Right ventricle myocardium superior (tissue), 1 donor: ENCODE measurements at regions not wholly inside any gene's neighbourhood (a gene's known extent, or its start where the extent isn't known, plus 50 kb on each side); places are given as distances from the start of the nearest gene placed in this dataset.

Experiments used
- ATAC-seq: fragments of 200-7000 bp; cut with Tn5 transposase; one replicate; pipeline ENCODE4 v1.9.1; 2020; ENCODE audit warnings: mild to moderate bottlenecking; ENCODE audit not compliant: poor library complexity
- DNase-seq: peaks from one replicate; pipeline ENCODE4 v3.0.0-alpha.2; 2020
- intact Hi-C: fragments of 100-400 bp; cut with DNase I; formaldehyde crosslinking; loops from one replicate; pipeline ENCODE4 v1.11.2; 2022
- donor health status: DM: no; HTN: yes; CAD: no; lungs with severe emphysema.

DNA sequence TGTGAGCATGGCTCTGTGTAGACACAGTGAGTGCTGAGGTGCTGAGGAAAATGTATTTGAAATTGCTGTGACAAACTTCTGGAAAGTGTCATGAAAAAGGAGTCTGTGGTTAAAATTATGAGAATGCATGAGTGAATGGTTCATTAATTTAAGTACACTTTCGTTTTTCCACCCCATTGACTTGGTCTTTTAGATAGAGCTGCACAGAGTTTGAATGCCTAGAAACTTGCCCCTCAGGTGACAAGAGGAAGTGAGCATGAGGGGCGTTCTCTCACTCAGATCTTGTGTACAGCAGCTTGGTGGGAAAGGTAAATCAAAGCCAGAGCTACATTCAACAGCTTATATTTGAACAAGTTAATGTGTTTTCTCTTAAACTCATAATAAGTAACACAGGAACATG lies 296.8 kb downstream of the WDR72 start:
- no peak for ATAC-seq
- no peak for DNase-seq
- intact Hi-C loops, result no loop called here

DNA sequence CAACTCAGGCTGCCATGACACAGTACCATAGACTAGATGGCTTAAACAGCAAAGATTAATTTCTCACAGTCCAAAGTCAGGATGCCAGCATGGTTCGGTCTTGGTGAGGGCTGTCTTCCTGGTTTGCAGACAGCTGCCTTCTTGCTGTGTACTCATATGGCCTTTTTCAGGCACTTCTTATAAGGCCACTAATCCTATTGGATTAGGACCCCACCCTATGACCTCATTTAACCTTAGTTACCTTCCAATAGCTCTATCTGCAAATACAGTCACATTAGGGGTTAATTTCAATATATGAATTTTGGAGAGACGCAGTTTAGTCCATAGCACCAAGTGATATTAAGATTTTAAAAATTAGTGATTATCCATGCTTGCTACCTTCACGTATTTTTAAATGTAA lies 297.8 kb downstream of the WDR72 start:
- no peak for DNase-seq
- intact Hi-C loops, result no loop called here
- ATAC-seq, result no peak

DNA sequence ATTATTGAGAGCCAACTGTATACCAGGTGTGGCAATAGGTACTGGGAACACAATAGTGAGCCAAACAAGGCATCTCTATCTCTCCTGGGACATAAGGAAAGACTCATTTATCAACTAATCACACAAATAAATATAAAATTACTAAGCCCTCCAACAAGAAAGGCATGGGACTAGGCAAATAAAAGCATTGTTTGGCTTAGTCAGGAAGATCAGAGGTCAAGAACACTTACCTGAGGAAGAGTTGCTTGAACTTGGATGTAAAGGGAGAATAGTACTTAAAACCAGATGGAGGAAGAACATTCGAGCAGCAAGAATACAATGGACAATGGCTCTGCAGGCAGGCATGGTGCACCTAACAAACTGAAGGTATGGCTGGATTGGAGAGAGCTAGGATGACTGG lies 300.7 kb downstream of the WDR72 start:
- DNase-seq (no peak), ATAC-seq (no peak)
- intact Hi-C loops, result no loop called here

DNA sequence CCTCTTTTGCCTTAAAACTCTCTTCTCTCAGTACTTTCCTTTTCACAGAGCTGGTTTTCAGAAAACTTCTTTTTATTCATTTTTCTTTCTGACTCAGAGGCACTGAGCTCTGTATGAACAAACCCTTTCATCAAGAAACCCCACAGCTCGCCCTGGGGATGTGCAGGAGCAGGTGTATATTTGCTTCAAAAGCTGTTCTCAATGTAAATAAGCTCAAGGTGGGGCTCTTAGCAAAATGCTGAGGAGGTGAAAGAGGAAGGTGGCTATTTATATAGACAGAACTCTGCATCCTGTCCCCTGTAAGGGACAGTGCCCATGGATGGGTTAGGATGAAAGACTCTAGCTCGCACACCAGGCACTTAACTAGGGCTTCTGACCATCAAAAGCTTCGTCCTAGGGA lies 302.0 kb downstream of the WDR72 start:
- intact Hi-C loops, result no loop called here
- ATAC-seq, result no peak

DNA sequence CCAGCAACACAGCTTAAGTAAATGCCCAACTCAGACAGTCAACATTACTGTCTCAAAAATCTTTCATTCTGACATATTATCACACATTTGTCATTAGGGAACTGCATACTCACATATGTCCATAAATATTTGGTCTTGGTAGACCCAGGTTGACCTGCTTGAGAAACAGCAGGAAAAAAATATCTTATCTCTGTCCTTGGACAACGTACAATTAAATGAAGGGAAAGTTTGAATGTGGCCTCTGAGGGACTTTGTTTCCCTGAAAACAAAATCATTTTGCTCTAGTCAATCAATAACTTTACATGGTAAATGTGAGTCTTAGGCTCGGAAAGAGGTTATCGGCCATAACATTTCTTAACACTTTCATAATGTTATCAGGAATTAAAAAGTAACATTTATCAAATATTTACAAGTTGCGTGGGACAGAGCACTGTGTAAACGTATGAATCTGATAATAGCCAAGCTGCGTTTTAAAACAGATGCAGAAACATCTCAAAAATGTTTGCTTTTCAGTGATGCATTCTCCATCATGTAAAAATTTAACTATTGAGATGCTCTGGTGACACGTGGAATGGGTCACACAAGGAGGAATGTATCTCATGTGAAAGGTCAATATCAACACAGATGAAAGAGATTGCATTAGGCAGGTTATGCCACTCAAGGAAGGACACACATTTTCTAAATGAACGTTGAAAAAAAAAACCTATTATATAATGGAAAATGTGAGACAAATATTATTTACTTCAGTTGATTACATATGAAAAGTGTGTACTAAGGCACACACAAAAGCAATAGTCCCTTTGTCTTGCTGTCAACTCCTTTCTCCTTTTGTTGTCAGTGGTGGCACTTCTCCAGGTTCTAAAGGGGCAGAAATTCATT lies 304.4 kb downstream of the WDR72 start:
- intact Hi-C loops, result no loop called here
- DNase-seq (no peak), ATAC-seq (no peak)

More for the DNA sequence above, 302.0 kb downstream of the WDR72 start:
- DNase-seq, result no peak

DNA sequence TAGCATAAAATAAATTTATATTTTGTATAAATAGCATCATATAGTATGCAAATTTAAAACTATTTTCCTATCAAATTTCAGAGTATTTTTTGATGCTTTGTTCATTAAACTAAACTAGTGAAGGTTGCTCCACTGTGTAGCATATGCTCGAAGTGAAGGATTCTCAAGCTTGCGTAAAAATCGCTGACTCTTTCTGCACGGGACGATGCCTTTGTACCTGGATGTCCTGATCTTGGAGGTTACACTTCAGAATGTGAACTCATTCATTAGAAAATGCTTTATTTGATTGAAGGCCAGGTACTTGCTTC lies 305.0 kb downstream of the WDR72 start:
- no peak for ATAC-seq
- intact Hi-C loops, result no loop called here
- DNase-seq, result no peak

DNA sequence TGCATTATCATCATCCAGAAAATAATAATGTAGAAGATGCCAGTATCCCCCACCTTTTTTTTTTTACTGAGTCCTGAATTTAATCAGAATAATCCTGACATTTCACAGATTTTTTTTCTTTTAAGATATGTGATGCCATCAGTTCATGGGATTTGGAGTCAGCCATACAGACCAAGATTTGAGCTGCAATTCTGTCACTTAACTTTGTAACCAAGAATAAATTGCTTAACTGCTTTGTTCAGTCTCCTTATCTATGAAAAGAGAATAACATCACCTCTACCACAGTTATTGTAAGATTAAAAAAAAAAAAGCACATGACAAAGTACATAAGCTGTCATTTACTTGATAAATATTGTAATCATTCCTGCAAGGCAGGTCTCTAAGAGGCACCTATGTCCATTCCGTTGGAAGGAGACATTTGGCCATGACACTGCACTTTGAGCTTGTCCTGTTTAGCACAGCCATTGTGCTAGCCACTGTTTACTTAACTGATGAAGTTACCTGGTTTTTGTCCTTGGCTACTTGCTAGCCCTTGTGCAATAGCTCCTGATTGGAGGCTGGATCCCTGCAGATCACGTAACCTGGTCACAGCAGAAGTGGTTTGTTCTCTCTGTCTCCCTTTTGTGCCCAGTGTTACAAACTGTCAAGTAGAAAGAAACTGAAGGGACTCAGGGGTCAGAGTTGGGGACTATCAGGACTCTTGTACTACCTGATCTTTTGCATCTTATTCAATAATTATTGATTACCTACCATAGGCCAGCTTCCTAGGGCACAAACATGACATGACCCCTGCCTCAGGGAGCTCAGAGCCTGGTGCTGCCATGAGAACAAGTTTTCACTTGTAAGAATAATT lies 306.0 kb downstream of the WDR72 start:
- no peak for DNase-seq
- intact Hi-C loops, result no loop called here
- ATAC-seq, result no peak

DNA sequence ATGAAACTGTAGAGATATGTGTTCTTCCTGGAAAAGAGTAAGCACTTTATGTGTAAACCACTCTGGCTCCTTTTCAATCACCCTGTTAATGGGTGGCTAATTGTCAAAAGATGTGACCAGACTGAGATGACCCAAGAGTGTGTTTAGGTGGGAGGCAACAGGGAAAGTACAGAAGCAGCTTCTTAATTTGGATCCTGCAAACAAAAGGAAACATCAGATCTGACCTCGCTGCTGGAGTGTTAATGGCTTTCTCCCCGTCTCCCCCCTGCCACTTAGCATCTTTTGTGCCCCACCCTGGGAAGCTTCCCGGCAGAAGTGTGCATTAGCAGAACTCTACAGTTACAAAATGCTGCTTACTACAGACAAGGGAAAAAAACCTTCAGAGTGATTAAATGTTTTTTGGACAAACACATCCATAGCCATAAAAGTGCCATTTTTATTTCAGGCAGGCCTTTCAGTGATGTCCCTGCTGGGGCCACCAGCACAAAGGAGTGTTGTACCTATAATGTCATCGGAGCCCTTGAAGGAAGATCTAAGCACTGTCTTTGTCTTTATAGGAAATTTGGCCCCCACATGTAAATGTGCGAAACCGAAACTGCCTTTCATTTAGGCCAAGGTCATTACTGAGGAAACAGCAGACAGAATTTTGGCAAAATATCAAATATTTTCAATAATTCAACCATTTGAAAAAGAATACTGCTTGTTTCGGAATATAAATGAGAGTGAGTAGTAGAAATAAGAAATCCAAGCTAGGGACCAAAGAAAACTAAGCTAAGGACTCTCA lies 311.0 kb downstream of the WDR72 start:
- intact Hi-C loops, result no loop called here
- ATAC-seq, result no peak
- no peak for DNase-seq

DNA sequence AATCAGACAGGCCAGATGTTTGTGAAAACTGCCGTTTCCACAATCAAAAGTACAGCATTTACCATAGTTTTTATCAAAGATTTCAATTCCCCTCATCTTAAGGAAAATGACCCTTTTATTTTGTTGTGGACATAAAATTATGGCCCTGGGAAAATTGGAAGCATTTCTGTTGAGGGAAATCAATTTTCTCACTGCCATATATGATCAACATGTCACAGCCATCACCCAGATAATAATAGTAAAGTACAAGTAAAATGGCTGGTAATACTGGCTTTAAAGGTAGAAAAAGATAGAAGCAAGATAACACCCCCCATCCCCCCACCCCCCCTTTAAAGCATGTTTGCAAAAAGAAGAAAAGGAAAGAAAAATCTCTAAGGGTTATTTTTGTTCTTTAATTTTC lies 311.7 kb downstream of the WDR72 start:
- intact Hi-C loops, result no loop called here
- ATAC-seq (no peak), DNase-seq (no peak)

DNA sequence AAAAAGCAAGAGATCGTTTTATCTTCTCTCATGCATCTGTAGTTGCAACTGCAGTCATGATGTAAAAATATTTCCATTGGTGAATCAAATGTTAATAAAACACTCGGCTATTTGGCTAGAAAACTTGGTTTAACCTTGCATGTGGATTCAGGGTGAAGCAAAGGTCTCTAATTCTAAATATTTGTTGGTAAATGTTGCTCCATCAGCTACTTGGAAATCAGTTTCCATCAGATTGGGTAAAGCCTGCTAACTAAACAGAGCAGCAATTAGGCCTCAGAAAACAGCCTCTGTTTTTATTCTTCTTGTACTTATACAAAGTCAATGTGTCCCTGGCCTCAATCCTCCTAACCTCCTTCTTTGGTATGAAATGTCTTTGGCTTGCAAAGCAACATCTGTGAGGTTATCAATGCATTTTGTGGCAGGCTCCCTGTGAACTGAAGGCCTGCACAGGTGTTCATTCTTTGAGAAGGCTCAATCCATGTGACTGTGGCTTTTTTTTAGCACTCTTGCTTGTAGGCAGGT lies 312.3 kb downstream of the WDR72 start:
- DNase-seq (no peak), ATAC-seq (no peak)
- intact Hi-C loops, result no loop called here

DNA sequence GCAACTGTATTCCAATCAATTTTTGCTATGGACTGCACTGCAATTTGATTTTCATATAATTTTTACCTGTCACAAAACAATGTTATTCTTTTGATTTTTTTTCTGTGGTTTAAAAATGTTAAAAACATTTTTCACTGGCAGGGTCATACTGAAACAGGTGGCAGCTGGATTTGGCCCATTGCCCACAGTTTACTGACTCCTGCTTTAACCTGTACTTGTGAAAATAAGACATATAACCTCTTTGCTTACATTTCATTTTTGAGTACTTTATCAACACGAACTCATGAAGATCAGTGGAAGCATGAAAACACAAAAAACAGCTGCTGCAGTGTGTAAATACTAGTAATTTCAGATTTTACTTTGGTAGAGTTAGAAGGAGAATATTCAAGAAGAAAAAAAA lies 313.1 kb downstream of the WDR72 start:
- no peak for ATAC-seq
- intact Hi-C loops, result no loop called here

DNA sequence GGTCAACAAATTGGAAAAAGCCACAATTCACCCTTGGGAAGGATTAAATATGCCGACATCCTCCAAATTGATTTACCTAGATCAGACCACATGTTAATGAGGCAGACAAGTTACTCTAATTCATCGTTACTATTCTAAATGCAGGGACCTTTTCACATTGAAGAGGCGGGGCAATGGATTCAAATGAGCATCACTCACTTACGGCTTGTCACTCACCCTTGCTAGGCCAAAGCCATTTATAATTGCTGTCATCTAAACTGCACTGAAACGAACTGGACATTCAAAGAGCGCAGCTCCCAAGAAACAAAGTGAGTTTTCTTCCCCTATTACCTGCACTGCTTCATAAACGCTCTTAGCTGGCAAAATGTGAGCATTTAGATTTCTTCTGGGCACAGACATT lies 313.9 kb downstream of the WDR72 start:
- no peak for ATAC-seq
- no peak for DNase-seq
- intact Hi-C loops, result no loop called here

More for the DNA sequence above, 313.1 kb downstream of the WDR72 start:
- DNase-seq, result no peak

DNA sequence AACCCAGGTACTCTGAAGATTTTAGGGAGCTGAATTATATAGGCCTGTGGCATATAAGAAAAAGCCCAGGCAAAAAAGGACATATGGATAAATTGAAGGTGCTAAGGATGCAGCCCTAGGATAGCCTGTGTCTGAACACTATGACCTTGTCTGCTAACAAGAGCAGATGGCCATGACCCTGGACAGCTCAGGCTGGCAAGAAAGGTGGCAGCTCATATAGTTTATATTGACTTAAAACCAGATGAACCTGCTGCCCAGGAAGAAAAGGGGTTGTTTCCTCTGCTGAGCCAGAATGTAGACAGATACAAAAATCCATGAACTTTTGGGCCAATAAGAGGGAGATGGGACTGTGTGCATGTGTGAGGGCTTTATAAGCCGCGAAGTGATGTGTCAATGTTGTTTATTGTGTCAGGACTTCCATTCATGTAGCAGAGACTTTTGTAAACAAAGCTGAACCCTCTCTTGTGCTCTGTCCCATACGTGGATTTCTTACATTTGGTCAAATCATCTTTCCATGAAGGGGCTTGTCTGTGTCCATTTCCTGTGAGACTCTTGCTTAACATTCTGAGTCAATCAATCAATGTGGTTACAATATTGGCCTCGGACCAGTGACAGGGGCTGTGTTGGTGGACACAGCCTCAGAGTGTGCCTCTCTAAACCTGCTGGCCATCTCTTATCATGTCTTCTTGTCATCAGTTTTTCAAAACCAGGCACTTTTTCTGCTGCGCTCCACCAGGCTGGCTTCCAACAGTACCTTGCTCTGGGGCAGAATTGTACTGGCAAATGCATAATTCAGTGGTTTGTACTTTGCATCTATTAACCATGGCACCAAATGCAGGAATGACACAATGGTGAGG lies 321.2 kb downstream of the WDR72 start:
- ATAC-seq (no peak), DNase-seq (no peak)
- intact Hi-C loops, result no loop called here

DNA sequence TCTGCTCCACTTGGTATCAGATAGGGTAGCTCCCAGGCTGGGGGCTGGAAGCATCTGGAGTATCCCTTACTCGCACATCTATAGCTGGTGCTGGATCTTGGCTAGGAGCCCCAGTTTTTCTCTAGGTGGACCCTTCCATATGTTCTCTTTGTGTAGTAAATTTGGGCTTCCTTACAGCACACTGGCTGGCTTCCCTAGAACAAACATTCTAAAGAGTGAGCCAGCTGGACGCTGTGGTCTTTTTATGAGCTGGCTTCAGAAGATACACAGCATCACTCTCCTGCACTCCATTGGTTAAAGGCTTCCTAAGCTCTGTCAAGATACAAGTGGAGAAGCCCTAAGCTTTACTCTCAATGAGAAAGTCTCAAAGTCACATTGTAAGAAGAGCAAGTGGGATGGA lies 322.1 kb downstream of the WDR72 start:
- DNase-seq (no peak), ATAC-seq (no peak)
- intact Hi-C loops, result no loop called here

DNA sequence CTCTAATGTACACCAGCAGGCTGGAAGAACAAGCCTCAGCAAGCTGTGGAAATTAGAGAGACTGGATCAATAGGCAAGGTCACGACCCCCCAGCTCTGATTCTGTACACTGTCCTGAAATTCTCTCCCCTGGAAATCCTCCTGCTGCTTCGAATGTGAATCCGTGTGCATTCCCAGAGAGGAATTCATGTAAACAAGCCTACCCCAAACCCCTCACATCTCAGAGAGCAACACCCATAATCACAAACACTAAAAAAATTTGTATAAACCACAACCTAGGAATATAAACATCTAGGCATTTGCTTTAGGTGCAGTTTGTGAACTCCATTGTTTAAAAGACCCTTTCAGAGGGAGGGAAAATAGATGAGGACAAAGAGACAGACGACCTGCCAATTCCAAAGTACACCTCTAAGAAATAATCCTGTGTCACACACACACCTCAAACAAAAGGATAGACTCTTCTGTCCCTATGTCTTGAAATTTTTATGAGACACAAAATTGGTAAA lies 325.2 kb downstream of the WDR72 start:
- no peak for ATAC-seq
- intact Hi-C loops, result no loop called here
- no peak for DNase-seq

DNA sequence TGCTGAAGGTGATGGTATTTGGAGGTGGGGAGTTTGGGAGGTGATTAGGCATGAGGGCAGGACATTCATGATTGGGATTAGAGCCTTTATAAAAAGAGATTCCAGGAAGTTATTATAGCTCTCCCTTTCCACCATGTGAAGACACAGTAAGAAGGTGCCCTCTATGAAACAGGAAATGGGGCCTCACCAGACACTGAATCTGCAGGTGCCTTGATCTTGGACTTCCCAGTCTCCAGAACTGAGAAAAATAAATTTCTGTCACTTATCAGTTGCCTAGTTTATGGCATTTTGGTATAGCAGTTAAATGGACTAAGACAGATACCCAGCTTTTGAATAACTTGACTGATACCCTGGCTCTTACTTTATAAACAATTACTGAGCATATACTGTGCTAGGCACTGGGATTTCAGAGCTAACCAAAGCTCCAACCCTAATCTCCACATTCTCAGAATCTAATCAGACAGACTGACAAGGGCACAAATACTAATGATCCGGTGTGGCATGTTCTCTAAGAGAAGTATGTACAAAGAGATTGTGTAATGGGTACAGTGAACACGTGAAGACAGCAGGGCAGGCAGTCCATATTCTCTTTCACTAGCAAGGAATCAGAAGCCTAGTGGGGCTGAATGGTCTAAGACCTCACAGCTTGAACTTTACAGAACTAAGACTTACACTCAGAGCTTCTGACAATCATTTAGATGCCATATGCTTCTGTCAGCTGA lies 343.1 kb downstream of the WDR72 start:
- ATAC-seq (no peak), DNase-seq (no peak)
- intact Hi-C loops, result no loop called here

DNA sequence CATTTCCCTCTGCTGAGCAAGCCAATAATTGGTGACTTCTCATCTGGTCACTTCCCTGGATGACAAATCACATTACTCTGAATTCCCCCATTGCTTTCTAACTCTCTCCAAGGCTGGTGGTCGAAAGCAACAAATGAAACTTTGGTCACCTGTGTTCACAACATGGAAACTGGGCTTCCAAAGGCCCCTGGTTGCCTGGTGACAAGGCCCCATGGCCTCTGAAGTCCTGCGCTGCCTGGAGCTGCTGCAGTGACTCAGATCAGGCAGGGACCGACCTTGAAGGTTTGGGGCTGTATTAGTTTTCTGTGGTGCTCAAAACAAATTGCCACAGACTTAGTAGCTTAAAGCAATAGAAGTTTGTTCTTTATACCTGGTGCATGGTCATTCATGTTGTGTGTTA lies 345.3 kb downstream of the WDR72 start:
- no peak for DNase-seq
- intact Hi-C loops, result loop anchor here (5.0 kb wide), 1 partner anchor 37 kb away; no protein-coding TSS in a partner anchor
- no peak for ATAC-seq
